Neural progenitor cell (in vitro differentiated cells): ENCODE measurements at regions not wholly inside any gene's neighbourhood (a gene's known extent, or its start where the extent isn't known, plus 50 kb on each side); places are given as distances from the start of the nearest gene placed in this dataset.
A peak's percentile ranks its signal among the peaks of the same experiment; 100 is the strongest.

Experiments
- DNase-seq: peaks from one replicate; pipeline ENCODE4 v3.0.0-alpha.2; 2016; ENCODE audit warnings: low spot score
- H2AFZ ChIP-seq: fragments of 200-600 bp; sonication (generic); replicated peaks from 2 replicates; pipeline ENCODE4 v1.6.1; 2016; ENCODE audit warnings: antibody characterized with exemption
- H3F3A ChIP-seq: fragments of 200-600 bp; sonication (generic); 2 replicates; pipeline ENCODE4 v1.6.1; 2016; ENCODE audit warnings: antibody characterized with exemption, low read depth
- H3K27ac ChIP-seq: fragments of 200-600 bp; sonication (generic); 2 replicates; pipeline ENCODE4 v1.5.1; 2016; ENCODE audit warnings: mild to moderate bottlenecking
- H3K27me3 ChIP-seq: fragments of 200-600 bp; sonication (generic); 2 replicates; pipeline ENCODE4 v1.6.1; 2016; ENCODE audit warnings: mild to moderate bottlenecking, moderate library complexity
- H3K36me3 ChIP-seq: fragments of 200-600 bp; sonication (generic); 2 replicates; pipeline ENCODE4 v1.5.1; 2016
- H3K4me1 ChIP-seq: fragments of 200-600 bp; sonication (generic); 2 replicates; pipeline ENCODE4 v1.6.1; 2016; ENCODE audit warnings: mixed run types
- H3K4me2 ChIP-seq: fragments of 200-600 bp; sonication (generic); 2 replicates; pipeline ENCODE4 v1.6.1; 2016
- H3K4me3 ChIP-seq: fragments of 200-600 bp; sonication (generic); 2 replicates; pipeline ENCODE4 v1.5.1; 2016
- H3K79me2 ChIP-seq: fragments of 200-600 bp; sonication (generic); 2 replicates; pipeline ENCODE4 v1.6.1; 2016; ENCODE audit warnings: low read depth
- H3K9ac ChIP-seq: fragments of 200-600 bp; sonication (generic); 2 replicates; pipeline ENCODE4 v1.6.1; 2016
- H3K9me3 ChIP-seq: fragments of 200-600 bp; sonication (generic); 2 replicates; pipeline ENCODE4 v1.5.1; 2016; ENCODE audit warnings: low read depth
- H4K20me1 ChIP-seq: fragments of 200-600 bp; sonication (generic); 2 replicates; pipeline ENCODE4 v1.6.1; 2016; ENCODE audit warnings: low read depth
- H3K27ac Mint-ChIP-seq: 3 replicates; pipeline ENCODE4 v1.8.0; 2021; ENCODE audit warnings: mixed read lengths
- H3K27me3 Mint-ChIP-seq: 2 replicates; pipeline ENCODE4 v1.8.0; 2022; ENCODE audit warnings: low read depth, mild to moderate bottlenecking, inconsistent platforms, moderate library complexity, mixed read lengths; ENCODE audit not compliant: insufficient read depth
- H3K36me3 Mint-ChIP-seq: 3 replicates; pipeline ENCODE4 v1.8.0; 2021; ENCODE audit warnings: mixed read lengths
- H3K4me1 Mint-ChIP-seq: 3 replicates; pipeline ENCODE4 v1.8.0; 2021; ENCODE audit warnings: mixed read lengths
- H3K4me3 Mint-ChIP-seq: 3 replicates; pipeline ENCODE4 v1.8.0; 2021; ENCODE audit warnings: mild to moderate bottlenecking, moderate library complexity, mixed read lengths
- H3K9me3 Mint-ChIP-seq: 3 replicates; pipeline ENCODE4 v1.8.0; 2020; ENCODE audit warnings: mixed read lengths
- CTCF ChIP-seq: fragments of 200-600 bp; sonication (generic); IDR thresholded peaks from 2 replicates; pipeline ENCODE4 v1.5.1; 2017; ENCODE audit warnings: antibody characterized with exemption, mild to moderate bottlenecking
- EZH2 ChIP-seq: fragments of 200-600 bp; sonication (generic); IDR thresholded peaks from 2 replicates; pipeline ENCODE4 v1.6.1; 2017; ENCODE audit warnings: antibody characterized with exemption, mild to moderate bottlenecking, moderate library complexity
- EZH2phosphoT487 ChIP-seq: fragments of 200-600 bp; sonication (generic); IDR thresholded peaks from 2 replicates; pipeline ENCODE4 v1.6.1; 2017; ENCODE audit warnings: antibody characterized with exemption

- no peaks in the 10 kb centered on the region for H3K79me2 ChIP-seq
- Mint-ChIP-seq H3K4me1 (peaks cover 65% of the 10 kb centered on the region), H3K4me3 (no peak overlapping the region), H3K27me3 (peaks cover 6% of the 10 kb centered on the region), H3K9me3 (no peaks in the 10 kb centered on the region), H3K36me3 (peaks cover 5% of the 10 kb centered on the region), H3K27ac (no peak overlapping the region)
- DNase-seq = no peak
- no peak overlapping the region for H3K4me3 ChIP-seq
- H3K4me2 ChIP-seq = no peak overlapping the region
- H3K9me3 ChIP-seq = no peaks in the 10 kb centered on the region
- no peaks in the 10 kb centered on the region for H3K36me3 ChIP-seq
- no peak overlapping the region for H3K9ac ChIP-seq
- no peaks in the 10 kb centered on the region for H4K20me1 ChIP-seq
- H3F3A ChIP-seq = peaks cover 4% of the 10 kb centered on the region
- H3K27ac ChIP-seq = no peak overlapping the region
- TF ChIP-seq EZH2phosphoT487 (no peak), EZH2 (no peak), CTCF (no peak)
- no peak overlapping the region for H2AFZ ChIP-seq
- peaks cover 46% of the 10 kb centered on the region for H3K4me1 ChIP-seq
- no peaks in the 10 kb centered on the region for H3K27me3 ChIP-seq
Measured at GRCh38 chr16:6281994-6282393, 1050.7 kb upstream of the RBFOX1 start.

DNA sequence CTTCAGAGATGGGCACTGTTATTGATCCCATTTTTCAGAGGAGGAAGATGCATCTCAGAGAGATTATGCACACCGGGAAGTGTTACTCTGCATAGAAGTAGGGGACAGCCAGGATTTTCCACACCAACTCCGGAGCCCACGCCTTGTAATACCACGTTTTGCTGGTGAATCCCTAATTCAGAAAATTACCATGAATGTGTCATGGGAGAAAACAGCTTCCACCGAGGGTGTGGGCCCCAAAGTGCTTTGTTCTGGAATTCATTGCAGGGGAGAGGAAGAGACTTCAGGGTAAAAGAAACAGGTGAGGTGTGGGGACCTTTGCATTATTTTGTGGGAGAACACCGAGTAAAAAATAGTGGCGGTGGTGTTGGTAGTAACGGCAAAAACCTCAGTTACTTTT is 1051.4 kb upstream of the RBFOX1 start:
- H3K4me3 ChIP-seq = no peak overlapping the region
- no peak overlapping the region for H3K27ac ChIP-seq
- H3K36me3 Mint-ChIP-seq = peaks cover 3% of the 10 kb centered on the region

GRCh38 chr16:6280055-6280454 is 1052.6 kb upstream of the RBFOX1 start:
- TF ChIP-seq EZH2phosphoT487 = no peak
- no peak for TF ChIP-seq CTCF
- no peak for TF ChIP-seq EZH2
- Mint-ChIP-seq H3K4me3 (peak overlapping the region; percentile 1), H3K36me3 (peaks cover 3% of the 10 kb centered on the region), H3K9me3 (no peaks in the 10 kb centered on the region), H3K4me1 (peaks cover 53% of the 10 kb centered on the region), H3K27ac (peak overlapping the region; percentile 86), H3K27me3 (peaks cover 6% of the 10 kb centered on the region)
- peak overlapping the region; percentile 66 for H2AFZ ChIP-seq
- no peak overlapping the region for H3K27ac ChIP-seq
- H3K36me3 ChIP-seq = no peaks in the 10 kb centered on the region
- H4K20me1 ChIP-seq = no peaks in the 10 kb centered on the region
- H3K27me3 ChIP-seq = no peaks in the 10 kb centered on the region
- no peaks in the 10 kb centered on the region for H3K9me3 ChIP-seq
- H3K4me1 ChIP-seq = peaks cover 37% of the 10 kb centered on the region
- H3K79me2 ChIP-seq = no peaks in the 10 kb centered on the region
- H3F3A ChIP-seq = peaks cover 4% of the 10 kb centered on the region
- DNase-seq = peak; percentile 23
- H3K4me2 ChIP-seq = peak overlapping the region; percentile 50
- H3K9ac ChIP-seq = no peak overlapping the region
- H3K4me3 ChIP-seq = no peak overlapping the region

More for the DNA sequence above, 1051.4 kb upstream of the RBFOX1 start:
- Mint-ChIP-seq H3K4me3 (no peak overlapping the region), H3K27ac (no peak overlapping the region), H3K9me3 (no peaks in the 10 kb centered on the region), H3K27me3 (peaks cover 6% of the 10 kb centered on the region), H3K4me1 (peaks cover 65% of the 10 kb centered on the region)
- TF ChIP-seq CTCF = no peak
- TF ChIP-seq EZH2phosphoT487 = no peak
- no peak for TF ChIP-seq EZH2
- Histone ChIP-seq H3K4me1 (peaks cover 46% of the 10 kb centered on the region), H4K20me1 (no peaks in the 10 kb centered on the region), H3F3A (peaks cover 4% of the 10 kb centered on the region), H2AFZ (no peak overlapping the region), H3K4me2 (no peak overlapping the region), H3K9me3 (no peaks in the 10 kb centered on the region), H3K79me2 (no peaks in the 10 kb centered on the region), H3K9ac (no peak overlapping the region), H3K27me3 (no peaks in the 10 kb centered on the region), H3K36me3 (no peaks in the 10 kb centered on the region)
- no peak for DNase-seq
